DND-41 (cell line): ENCODE measurements at regions not wholly inside any gene's neighbourhood (a gene's known extent, or its start where the extent isn't known, plus 50 kb on each side); places are given as distances from the start of the nearest gene placed in this dataset.

Experiments used
- ATAC-seq: fragments of 200-7000 bp; cut with Tn5 transposase; 3 replicates; pipeline ENCODE4 v1.9.1; 2021; ENCODE audit warnings: low read depth; ENCODE audit not compliant: insufficient read depth
- DNase-seq: peaks from one replicate; pipeline ENCODE4 v3.0.0-alpha.2; 2020
- H2AFZ ChIP-seq: 2 replicates; pipeline ENCODE4 v1.6.0; 2012; ENCODE audit warnings: low read depth, low read length
- H3K27ac ChIP-seq: 2 replicates; pipeline ENCODE4 v1.5.1; 2012; ENCODE audit warnings: low read length, inconsistent platforms
- H3K27me3 ChIP-seq: fragments of 200-600 bp; sonication (generic); 2 replicates; pipeline ENCODE4 v1.6.0; 2012; ENCODE audit warnings: low read length, mild to moderate bottlenecking, inconsistent platforms; ENCODE audit not compliant: insufficient read depth, poor library complexity
- H3K36me3 ChIP-seq: 2 replicates; pipeline ENCODE4 v1.5.1; 2012; ENCODE audit warnings: low read length, inconsistent platforms; ENCODE audit not compliant: insufficient read depth
- H3K4me1 ChIP-seq: 2 replicates; pipeline ENCODE4 v1.5.1; 2012; ENCODE audit warnings: mild to moderate bottlenecking, low read length; ENCODE audit not compliant: insufficient read depth
- H3K4me2 ChIP-seq: 2 replicates; pipeline ENCODE4 v1.6.0; 2012; ENCODE audit warnings: mild to moderate bottlenecking, moderate library complexity, low read length, inconsistent platforms; ENCODE audit not compliant: insufficient read depth
- H3K4me3 ChIP-seq, 2 experiments: fragments of 200-600 bp in 1 of 2; shearing (Covaris generic) in 1 of 2; 2 replicates each; pipeline ENCODE4 v1.5.1; 2012 to 2016; ENCODE audit warnings: inconsistent platforms in 2 of 2, low read length in 2 of 2, mild to moderate bottlenecking in 2 of 2, low read depth in 1 of 2, moderate library complexity in 1 of 2
- H3K79me2 ChIP-seq: 2 replicates; pipeline ENCODE4 v1.6.0; 2012; ENCODE audit warnings: low read length, inconsistent platforms; ENCODE audit not compliant: insufficient read depth
- H3K9ac ChIP-seq: 2 replicates; pipeline ENCODE4 v1.6.0; 2012; ENCODE audit warnings: low read depth, mild to moderate bottlenecking, inconsistent platforms, low read length, moderate library complexity
- H3K9me3 ChIP-seq: 2 replicates; pipeline ENCODE4 v1.5.1; 2012; ENCODE audit warnings: low read length, moderate library complexity, mild to moderate bottlenecking, inconsistent platforms; ENCODE audit not compliant: insufficient read depth, severe bottlenecking
- H4K20me1 ChIP-seq: 2 replicates; pipeline ENCODE4 v1.6.0; 2012; ENCODE audit warnings: low read length; ENCODE audit not compliant: insufficient read depth
- EZH2 ChIP-seq: IDR thresholded peaks from 3 replicates; pipeline ENCODE4 v1.6.1; 2012; ENCODE audit warnings: borderline replicate concordance, low read depth, mild to moderate bottlenecking, moderate library complexity, low read length, inconsistent platforms; ENCODE audit not compliant: severe bottlenecking
- TF ChIP-seq, protein P1 (sequence below): IDR thresholded peaks from 2 replicates; pipeline ENCODE4 v1.5.1; 2012; ENCODE audit warnings: borderline replicate concordance, low read length, moderate library complexity, mild to moderate bottlenecking; ENCODE audit not compliant: poor library complexity, severe bottlenecking; ENCODE audit errors: extremely low read depth

DNA sequence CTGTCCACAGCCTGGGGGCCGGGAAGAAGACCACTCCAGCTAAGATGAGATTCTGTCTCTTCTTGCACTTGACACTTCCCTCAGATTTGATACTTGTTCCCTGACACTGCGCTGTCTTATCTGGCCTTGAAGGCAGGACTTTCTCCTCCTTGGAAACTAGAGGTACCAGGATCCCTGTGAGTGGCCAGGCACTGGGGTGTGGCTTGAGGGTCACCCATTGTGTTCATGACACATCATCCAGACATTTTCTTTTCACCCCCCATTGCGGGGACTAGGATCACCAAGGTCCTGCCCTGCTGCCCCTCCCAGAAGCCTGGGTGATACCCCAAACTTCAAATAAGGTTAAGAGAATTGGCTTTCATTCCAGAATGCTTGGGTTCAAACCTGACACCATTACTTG is 103.3 kb downstream of the NDFIP1 start:
- H3K4me3 ChIP-seq, result no peak overlapping the region
- ATAC-seq (no peak), DNase-seq (no peak)
- no peaks in the 10 kb centered on the region for H3K36me3 ChIP-seq
- H3K79me2 ChIP-seq, result no peaks in the 10 kb centered on the region
- H3K4me1 ChIP-seq, result no peaks in the 10 kb centered on the region
- H2AFZ ChIP-seq, result no peak overlapping the region
- no peaks in the 10 kb centered on the region for H4K20me1 ChIP-seq
- no peak overlapping the region for H3K9ac ChIP-seq
- H3K4me2 ChIP-seq, result no peak overlapping the region
- no peak overlapping the region for H3K27ac ChIP-seq
- H3K27me3 ChIP-seq, result no peaks in the 10 kb centered on the region
- no peaks in the 10 kb centered on the region for H3K9me3 ChIP-seq
- TF ChIP-seq, protein P1, sequence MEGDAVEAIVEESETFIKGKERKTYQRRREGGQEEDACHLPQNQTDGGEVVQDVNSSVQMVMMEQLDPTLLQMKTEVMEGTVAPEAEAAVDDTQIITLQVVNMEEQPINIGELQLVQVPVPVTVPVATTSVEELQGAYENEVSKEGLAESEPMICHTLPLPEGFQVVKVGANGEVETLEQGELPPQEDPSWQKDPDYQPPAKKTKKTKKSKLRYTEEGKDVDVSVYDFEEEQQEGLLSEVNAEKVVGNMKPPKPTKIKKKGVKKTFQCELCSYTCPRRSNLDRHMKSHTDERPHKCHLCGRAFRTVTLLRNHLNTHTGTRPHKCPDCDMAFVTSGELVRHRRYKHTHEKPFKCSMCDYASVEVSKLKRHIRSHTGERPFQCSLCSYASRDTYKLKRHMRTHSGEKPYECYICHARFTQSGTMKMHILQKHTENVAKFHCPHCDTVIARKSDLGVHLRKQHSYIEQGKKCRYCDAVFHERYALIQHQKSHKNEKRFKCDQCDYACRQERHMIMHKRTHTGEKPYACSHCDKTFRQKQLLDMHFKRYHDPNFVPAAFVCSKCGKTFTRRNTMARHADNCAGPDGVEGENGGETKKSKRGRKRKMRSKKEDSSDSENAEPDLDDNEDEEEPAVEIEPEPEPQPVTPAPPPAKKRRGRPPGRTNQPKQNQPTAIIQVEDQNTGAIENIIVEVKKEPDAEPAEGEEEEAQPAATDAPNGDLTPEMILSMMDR, result no peak
- TF ChIP-seq EZH2, result no peak

DNA sequence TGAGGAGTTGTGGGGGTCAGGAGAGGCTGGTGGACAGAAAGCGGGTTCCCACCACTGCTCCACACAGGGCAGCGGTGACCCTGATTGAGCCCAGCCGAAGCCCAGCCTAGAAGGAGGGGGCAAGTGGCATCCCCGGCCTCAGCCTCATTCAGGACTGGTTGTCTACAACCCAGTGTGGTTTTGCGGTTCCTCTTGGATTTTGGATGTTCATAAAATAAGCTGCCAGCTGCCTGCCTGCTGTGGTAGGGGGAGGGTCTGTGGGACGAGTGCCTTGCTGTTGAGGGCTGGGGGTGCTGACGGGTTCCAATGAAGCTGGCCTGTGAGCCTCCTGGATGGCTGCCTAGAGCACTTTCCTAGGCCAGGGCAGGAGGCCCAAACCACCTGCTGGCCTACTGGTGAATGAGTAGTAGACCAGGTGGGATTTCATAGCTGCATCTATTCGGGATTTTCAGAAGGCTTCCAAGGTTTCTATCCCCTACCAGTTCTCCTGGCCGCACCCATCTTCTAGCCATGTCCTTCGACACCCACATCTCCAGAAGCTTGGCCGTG is 102.4 kb downstream of the NDFIP1 start:
- TF ChIP-seq, protein P1, result no peak
- Histone ChIP-seq H3K27me3 (no peaks in the 10 kb centered on the region), H3K27ac (no peak overlapping the region), H3K9ac (no peak overlapping the region), H3K4me2 (no peak overlapping the region), H3K36me3 (no peaks in the 10 kb centered on the region), H4K20me1 (no peaks in the 10 kb centered on the region), H3K9me3 (no peaks in the 10 kb centered on the region), H3K4me3 (no peak overlapping the region), H3K4me1 (no peaks in the 10 kb centered on the region), H3K79me2 (no peaks in the 10 kb centered on the region), H2AFZ (no peak overlapping the region)
- peak; percentile 31; the same call in 1 of the 3 replicates for ATAC-seq
- DNase-seq, result peak; percentile 16

DNA sequence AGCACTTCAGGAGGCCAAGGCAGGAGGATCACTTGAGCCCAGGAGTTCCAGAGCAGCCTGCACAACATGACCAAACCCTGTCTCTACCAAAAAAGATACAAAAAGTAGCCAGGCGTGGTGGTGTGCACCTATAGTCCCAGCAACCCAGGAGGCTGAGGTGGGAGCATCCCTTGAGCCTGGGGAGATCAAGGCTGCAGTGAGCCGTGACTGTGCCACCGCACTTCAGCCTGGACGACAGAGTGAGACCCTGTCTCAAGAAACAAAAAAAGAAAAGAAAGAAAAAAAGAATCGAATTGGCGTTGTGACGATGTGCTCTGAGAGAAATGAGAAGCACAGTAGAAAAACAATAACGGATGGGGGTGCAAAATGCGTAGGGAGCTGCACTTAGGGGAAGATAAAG is 101.4 kb downstream of the NDFIP1 start:
- Histone ChIP-seq H3K79me2 (no peaks in the 10 kb centered on the region), H3K9ac (no peak overlapping the region), H3K27ac (no peak overlapping the region), H3K4me3 (no peak overlapping the region), H3K9me3 (no peaks in the 10 kb centered on the region), H2AFZ (no peak overlapping the region), H3K4me2 (no peak overlapping the region), H3K36me3 (no peaks in the 10 kb centered on the region), H4K20me1 (no peaks in the 10 kb centered on the region), H3K4me1 (no peaks in the 10 kb centered on the region), H3K27me3 (no peaks in the 10 kb centered on the region)
- ATAC-seq (no peak), DNase-seq (no peak)
- TF ChIP-seq, protein P1, result no peak
- no peak for TF ChIP-seq EZH2
